Activated CD4-positive, alpha-beta T cell treated with anti-CD3 and anti-CD28 coated beads, Interleukin-2, amount 10 ng/mL, durations not matched to agents 24 days and 14 days (primary cell): ENCODE measurements at regions not wholly inside any gene's neighbourhood (a gene's known extent, or its start where the extent isn't known, plus 50 kb on each side); places are given as distances from the start of the nearest gene placed in this dataset.
A peak's percentile ranks its signal among the peaks of the same experiment; 100 is the strongest.

ENCODE experiments used
- DNase-seq: peaks from one replicate; pipeline ENCODE4 v3.0.0; 2022
- H3K27ac Mint-ChIP-seq: one replicate; pipeline ENCODE4 v1.8.0; 2022; ENCODE audit warnings: mild to moderate bottlenecking, mixed read lengths
- H3K27me3 Mint-ChIP-seq: one replicate; pipeline ENCODE4 v1.8.0; 2022; ENCODE audit warnings: mixed read lengths
- H3K36me3 Mint-ChIP-seq: one replicate; pipeline ENCODE4 v1.8.0; 2022; ENCODE audit warnings: low read depth, mild to moderate bottlenecking, mixed read lengths
- H3K4me1 Mint-ChIP-seq: one replicate; pipeline ENCODE4 v1.8.0; 2021; ENCODE audit warnings: mixed read lengths
- H3K4me3 Mint-ChIP-seq: one replicate; pipeline ENCODE4 v1.8.0; 2022; ENCODE audit warnings: mild to moderate bottlenecking, moderate library complexity, mixed read lengths
- H3K9me3 Mint-ChIP-seq: one replicate; pipeline ENCODE4 v1.8.0; 2021; ENCODE audit warnings: mixed read lengths
- intact Hi-C: fragments of 100-400 bp; cut with micrococcal nuclease; formaldehyde crosslinking; loops from one replicate; pipeline ENCODE4 v1.15.1; 2023

DNA sequence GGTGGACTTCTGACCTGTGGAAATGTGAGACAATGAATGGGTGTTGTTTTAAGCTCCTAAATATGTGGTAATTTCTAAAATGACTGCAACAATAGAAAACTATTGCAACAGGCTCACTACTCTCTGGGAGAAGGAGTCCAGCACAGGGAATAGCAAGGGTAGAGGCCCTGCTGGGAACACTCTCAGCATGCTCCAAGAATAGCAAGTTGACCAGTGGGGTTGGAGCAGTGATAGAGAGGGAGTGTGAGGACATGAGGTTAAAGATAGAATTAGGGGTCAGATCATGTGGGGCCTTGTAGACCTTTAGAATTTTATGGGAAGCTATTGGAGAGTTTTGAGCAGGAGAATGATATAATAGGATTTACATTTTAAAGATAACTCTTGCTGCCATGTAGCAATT, 346.7 kb upstream of the CCDC196 start:
- Mint-ChIP-seq H3K4me1 (no peaks in the 10 kb centered on the region), H3K9me3 (no peaks in the 10 kb centered on the region), H3K36me3 (no peaks in the 10 kb centered on the region), H3K27me3 (peaks cover 14% of the 10 kb centered on the region), H3K4me3 (no peak overlapping the region), H3K27ac (no peak overlapping the region)
- no peak for DNase-seq
- intact Hi-C loops = no loop called here

DNA sequence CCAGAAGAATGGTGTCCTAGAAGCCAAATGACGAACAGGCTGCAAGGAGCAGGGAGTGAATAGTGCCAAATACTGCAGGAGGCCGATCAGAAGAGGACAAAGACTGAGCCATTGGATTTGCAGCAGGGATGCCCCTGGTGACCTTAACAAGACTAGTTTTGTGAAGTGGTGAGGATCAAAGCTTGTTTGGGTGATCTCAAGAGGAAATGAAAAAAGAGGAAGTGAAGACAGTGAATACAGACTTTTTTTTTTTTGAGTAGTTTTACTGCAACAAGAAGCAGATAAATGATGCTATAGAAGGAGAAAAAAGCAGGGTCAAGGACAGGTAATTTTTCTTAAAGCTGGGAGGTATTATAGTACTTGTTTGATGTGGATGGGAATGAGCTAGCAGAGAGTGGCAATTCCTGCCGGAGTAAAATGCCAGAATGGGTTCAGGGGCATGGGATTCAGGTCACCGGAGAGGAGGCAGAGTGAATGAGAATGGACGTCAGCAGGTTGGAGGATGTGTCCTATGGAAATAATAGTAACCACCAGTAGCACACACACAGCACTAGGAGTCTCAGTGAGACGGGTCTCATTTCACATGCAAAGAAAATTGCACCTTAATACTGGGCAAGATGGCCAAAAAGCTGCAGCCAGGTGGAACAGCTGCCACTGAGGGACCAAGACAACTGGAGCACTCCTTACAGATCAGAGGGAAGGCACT, 345.8 kb upstream of the CCDC196 start:
- DNase-seq = no peak
- Mint-ChIP-seq H3K27me3 (peaks cover 16% of the 10 kb centered on the region), H3K9me3 (no peaks in the 10 kb centered on the region), H3K27ac (no peak overlapping the region), H3K4me1 (no peaks in the 10 kb centered on the region), H3K36me3 (no peaks in the 10 kb centered on the region), H3K4me3 (no peak overlapping the region)
- intact Hi-C loops = no loop called here

DNA sequence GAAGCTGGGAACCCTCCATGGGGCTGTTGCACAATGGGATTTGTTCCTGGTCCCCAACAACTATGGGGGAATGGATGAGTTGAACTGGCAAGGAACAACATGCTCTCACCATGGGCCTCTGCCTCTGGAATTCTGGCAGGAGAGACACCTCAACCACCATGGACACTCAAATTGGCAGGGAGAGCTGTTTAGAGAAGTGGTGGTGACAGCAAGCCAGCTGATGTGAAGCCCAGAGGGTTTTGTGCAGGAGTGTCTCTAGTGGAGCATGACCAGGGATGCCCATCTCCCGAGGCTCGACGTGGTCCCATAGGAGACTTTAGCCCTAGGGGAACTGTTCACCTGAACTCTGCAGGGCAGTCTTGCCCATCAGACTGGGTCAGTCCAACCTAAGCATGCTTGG, 345.2 kb upstream of the CCDC196 start:
- DNase-seq = no peak
- no peak overlapping the region for H3K4me3 Mint-ChIP-seq
- intact Hi-C loops = no loop called here

DNA sequence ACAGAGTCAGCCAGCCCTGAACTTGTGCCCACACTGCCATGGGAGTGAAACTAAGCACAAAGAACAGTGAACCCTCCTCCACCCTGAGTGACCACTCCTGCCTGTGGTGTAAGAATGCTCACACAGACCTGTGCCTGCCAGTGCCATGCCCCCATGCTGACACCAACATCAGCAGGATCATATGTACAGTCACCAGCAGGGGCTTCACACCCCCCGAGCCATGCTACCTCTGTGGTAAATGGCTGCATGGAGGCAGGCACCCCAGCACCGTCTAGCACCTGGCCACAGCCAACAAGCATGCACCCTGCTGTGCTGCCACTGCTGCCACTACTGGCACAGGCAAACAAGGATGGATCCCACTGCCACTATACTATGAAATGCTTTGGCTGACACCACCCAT, 344.4 kb upstream of the CCDC196 start:
- Mint-ChIP-seq H3K36me3 (no peaks in the 10 kb centered on the region), H3K27me3 (peaks cover 20% of the 10 kb centered on the region), H3K9me3 (no peaks in the 10 kb centered on the region), H3K4me3 (no peak overlapping the region), H3K27ac (no peak overlapping the region), H3K4me1 (no peaks in the 10 kb centered on the region)
- intact Hi-C loops = no loop called here
- no peak for DNase-seq

More for the DNA sequence above, 345.2 kb upstream of the CCDC196 start:
- H3K36me3 Mint-ChIP-seq = no peaks in the 10 kb centered on the region
- no peaks in the 10 kb centered on the region for H3K9me3 Mint-ChIP-seq
- no peak overlapping the region for H3K27ac Mint-ChIP-seq
- H3K4me1 Mint-ChIP-seq = no peaks in the 10 kb centered on the region
- peaks cover 13% of the 10 kb centered on the region for H3K27me3 Mint-ChIP-seq

DNA sequence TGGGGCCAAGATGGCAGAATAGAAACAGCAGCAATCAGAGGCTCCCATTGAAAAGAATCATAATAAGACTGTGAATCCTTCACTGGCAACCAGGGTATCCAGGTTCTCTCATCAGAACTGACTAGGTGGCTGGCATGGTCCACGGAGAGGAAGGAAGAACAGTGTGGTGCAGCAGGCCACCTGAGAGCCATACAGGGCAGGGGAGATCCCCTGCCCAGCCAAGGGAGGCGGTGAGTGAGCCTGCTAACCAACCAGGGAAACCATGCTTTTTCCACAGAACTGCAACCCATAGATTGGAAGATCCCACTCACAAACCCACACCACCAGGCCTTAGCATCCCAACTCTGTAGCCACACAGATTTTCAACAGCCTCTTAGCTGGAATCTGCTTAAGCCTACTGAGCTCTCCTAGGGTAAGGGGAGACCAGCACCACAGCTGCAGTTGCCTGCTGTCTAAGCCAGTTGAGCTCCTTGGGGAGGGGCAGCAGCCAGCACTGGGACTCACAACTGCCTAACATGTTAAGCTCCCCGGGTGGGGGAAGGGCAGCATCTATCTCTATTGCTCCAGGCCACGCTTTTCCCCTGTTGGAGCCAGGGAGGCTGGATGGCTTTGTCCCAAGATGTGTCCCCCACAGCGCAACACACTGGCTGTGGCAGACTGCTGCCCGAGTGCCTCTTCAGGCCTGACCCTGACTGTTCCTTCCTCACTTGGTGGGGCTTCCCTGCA, 342.6 kb upstream of the CCDC196 start:
- no peak overlapping the region for H3K4me3 Mint-ChIP-seq
- H3K27me3 Mint-ChIP-seq = peaks cover 23% of the 10 kb centered on the region
- H3K27ac Mint-ChIP-seq = no peak overlapping the region
- intact Hi-C loops = no loop called here
- no peaks in the 10 kb centered on the region for H3K9me3 Mint-ChIP-seq
- no peaks in the 10 kb centered on the region for H3K4me1 Mint-ChIP-seq
- no peak for DNase-seq
- H3K36me3 Mint-ChIP-seq = no peaks in the 10 kb centered on the region

DNA sequence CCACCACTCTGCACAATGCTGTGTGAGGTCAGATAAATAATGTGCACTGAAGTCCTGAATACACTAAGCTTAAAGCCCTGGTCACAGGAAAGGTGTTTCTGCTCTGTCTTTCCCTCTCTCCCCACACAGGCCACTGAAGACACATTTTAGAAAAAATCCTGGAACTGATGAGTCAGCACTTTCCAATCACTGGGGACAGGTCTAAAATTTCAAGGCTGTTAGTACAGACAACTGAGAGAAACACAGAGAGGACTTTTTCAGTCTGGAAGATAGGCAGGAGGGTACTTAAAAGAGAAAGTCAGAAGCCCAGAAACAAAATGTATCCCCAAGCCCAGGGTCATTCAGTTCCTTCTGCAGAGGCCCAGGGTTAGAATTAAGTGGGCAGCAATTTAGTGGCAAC, 333.9 kb upstream of the CCDC196 start:
- H3K4me1 Mint-ChIP-seq = no peaks in the 10 kb centered on the region
- H3K27ac Mint-ChIP-seq = no peak overlapping the region
- no peaks in the 10 kb centered on the region for H3K36me3 Mint-ChIP-seq
- no peaks in the 10 kb centered on the region for H3K9me3 Mint-ChIP-seq
- no peak for DNase-seq
- H3K4me3 Mint-ChIP-seq = no peak overlapping the region
- peaks cover 7% of the 10 kb centered on the region for H3K27me3 Mint-ChIP-seq
- intact Hi-C loops = no loop called here

DNA sequence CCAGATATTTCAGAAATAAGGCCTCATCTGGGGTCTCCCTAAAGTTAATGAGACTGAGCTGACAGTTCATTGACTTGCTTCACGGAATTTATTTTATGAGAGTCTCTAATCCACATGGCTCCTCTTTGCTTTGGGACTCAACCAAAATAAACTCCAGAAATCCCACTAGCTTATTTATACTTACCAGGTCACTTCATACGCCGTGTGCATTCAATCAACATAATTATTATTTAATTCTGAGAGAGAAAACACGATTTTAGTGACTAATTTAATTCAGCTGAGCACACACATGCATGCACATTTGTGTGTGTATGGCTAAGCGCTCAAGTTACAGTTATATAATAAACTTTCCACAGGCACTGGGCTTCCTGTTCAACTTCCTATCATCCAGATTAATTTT, 333.4 kb upstream of the CCDC196 start:
- peaks cover 7% of the 10 kb centered on the region for H3K27me3 Mint-ChIP-seq
- H3K27ac Mint-ChIP-seq = no peak overlapping the region
- no peaks in the 10 kb centered on the region for H3K4me1 Mint-ChIP-seq
- intact Hi-C loops = no loop called here
- H3K9me3 Mint-ChIP-seq = no peaks in the 10 kb centered on the region
- no peak for DNase-seq
- no peaks in the 10 kb centered on the region for H3K36me3 Mint-ChIP-seq
- no peak overlapping the region for H3K4me3 Mint-ChIP-seq

DNA sequence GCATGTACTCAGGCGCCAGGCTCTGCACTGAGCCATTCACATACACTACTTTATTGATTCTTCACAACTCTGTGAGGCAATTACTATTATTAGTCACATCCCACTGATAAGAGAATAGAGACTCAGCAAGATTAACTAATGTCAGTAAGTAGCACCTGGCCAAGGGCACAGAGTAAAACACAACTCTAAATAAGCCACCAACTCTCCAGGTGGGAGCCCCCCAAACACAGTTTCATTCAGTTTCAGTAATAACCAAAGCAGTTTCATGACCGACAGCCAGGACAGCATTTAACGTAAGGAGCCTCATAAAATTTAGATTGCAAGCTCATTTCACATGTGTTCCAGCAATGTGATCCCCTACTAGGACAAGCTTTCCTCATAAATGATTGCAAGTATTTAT, 323.1 kb upstream of the CCDC196 start:
- no peak for DNase-seq
- intact Hi-C loops = no loop called here
- H3K27me3 Mint-ChIP-seq = peaks cover 24% of the 10 kb centered on the region
- H3K27ac Mint-ChIP-seq = no peak overlapping the region
- no peaks in the 10 kb centered on the region for H3K36me3 Mint-ChIP-seq
- no peak overlapping the region for H3K4me3 Mint-ChIP-seq
- no peaks in the 10 kb centered on the region for H3K9me3 Mint-ChIP-seq
- no peaks in the 10 kb centered on the region for H3K4me1 Mint-ChIP-seq

DNA sequence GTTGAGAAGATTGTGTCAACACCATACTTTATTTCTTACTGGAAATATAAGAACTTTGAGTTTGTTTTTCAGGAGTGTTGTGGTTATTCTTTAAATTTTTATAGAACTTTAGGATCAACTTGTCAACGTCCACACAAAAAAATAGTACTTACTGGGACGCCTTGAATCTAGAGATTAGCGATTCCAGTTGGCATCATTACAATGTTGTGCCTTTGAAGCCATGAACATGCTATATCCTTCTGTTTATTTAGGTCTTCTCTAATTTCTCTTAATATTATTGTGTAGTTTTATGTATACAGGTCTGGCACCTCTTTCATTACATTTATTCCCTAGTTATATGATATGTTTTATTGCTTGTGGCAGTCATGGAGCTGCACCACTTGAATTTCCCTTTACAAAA, 320.8 kb upstream of the CCDC196 start:
- intact Hi-C loops = no loop called here
- Mint-ChIP-seq H3K4me3 (no peak overlapping the region), H3K36me3 (no peaks in the 10 kb centered on the region), H3K9me3 (no peaks in the 10 kb centered on the region), H3K4me1 (no peaks in the 10 kb centered on the region), H3K27ac (no peak overlapping the region), H3K27me3 (peaks cover 26% of the 10 kb centered on the region)
- no peak for DNase-seq

DNA sequence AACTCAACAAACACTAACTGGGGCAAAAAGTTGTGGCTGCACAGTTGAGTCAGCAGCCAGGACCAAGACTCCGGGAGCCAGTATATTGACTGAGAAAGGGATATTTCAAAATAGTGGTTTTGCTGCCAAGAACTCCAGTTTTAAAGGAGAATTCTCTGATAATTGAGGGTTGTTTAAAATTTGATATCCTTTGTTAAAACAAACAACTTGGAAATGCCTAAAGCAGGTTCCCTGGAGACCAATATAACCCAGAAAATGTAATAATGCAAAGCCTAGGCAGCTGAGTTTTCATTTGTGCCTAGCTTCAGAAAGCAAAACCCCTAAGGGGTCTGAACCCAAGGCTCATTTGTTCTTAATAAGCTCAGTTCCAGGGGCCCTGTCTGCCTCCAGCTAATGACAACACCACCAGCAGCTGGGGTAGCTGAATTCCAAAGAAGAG, 311.7 kb upstream of the CCDC196 start:
- no peaks in the 10 kb centered on the region for H3K9me3 Mint-ChIP-seq
- H3K27ac Mint-ChIP-seq = no peak overlapping the region
- no peak for DNase-seq
- intact Hi-C loops = no loop called here
- no peaks in the 10 kb centered on the region for H3K4me1 Mint-ChIP-seq
- no peak overlapping the region for H3K4me3 Mint-ChIP-seq
- H3K36me3 Mint-ChIP-seq = no peaks in the 10 kb centered on the region
- H3K27me3 Mint-ChIP-seq = peaks cover 17% of the 10 kb centered on the region

DNA sequence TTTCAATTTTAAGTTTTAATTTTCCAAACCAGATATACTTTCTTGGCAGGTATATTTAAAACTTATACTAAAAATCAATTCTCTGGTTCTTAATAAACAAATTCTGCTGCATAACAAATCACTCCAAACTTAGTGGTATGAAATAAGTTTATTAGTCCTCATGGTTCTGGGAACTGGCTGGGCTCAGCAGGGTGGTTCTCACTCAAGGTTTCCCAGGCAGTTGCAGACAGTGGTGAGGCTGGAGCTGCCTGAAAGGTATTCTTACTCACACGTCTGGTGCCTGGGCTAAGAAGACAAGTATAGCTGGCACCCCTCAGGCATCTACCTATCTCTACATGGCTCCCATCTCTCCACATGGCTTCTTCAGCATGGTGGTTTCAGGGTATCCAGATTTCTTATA, 308.2 kb upstream of the CCDC196 start:
- no peaks in the 10 kb centered on the region for H3K4me1 Mint-ChIP-seq
- no peaks in the 10 kb centered on the region for H3K9me3 Mint-ChIP-seq
- H3K36me3 Mint-ChIP-seq = no peaks in the 10 kb centered on the region
- intact Hi-C loops = no loop called here
- peak; percentile 32 for DNase-seq
- H3K27ac Mint-ChIP-seq = no peak overlapping the region
- H3K27me3 Mint-ChIP-seq = peaks cover 18% of the 10 kb centered on the region
- no peak overlapping the region for H3K4me3 Mint-ChIP-seq

DNA sequence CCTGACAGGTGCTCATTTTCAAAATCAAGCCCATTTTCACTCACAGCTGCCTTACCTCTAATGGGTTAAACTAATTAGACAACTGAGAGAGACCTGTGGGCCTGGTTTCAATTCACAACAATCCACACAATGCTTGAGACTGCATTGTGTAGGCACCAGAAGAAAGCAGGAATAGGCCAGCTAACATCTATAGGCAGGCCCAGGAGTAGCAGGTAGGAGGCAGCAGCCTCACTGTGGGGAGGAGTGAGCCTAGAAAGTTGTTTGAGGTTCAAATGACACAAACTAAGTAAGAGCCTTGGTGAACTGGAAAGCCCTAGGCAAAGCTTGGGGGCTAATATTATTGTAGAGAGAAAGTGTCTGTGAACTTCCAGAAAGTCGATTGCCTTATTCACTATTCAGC, 289.5 kb upstream of the CCDC196 start:
- no peaks in the 10 kb centered on the region for H3K36me3 Mint-ChIP-seq
- no peak overlapping the region for H3K27ac Mint-ChIP-seq
- peaks cover 7% of the 10 kb centered on the region for H3K9me3 Mint-ChIP-seq
- no peak for DNase-seq
- H3K4me3 Mint-ChIP-seq = no peak overlapping the region
- no peaks in the 10 kb centered on the region for H3K4me1 Mint-ChIP-seq
- intact Hi-C loops = no loop called here
- peaks cover 3% of the 10 kb centered on the region for H3K27me3 Mint-ChIP-seq

DNA sequence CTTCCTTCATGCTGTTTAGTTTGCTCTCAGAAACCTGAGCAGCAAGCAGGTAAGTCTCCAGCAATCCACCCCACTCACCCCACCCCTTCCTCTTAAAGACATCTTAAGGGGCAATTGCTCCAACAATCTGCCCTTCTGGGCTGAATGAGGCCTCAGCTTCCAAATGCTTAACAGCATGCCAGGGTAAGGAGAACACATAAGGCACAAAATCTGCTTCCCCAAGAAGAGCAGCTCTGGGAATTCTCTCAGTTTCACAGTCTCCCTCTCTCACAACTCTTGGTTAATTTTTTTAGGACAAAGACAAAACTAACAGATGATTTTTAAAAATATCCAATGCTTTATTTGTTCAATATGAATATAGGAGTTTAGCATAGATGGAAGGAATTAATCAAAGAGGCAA, 288.9 kb upstream of the CCDC196 start:
- no peaks in the 10 kb centered on the region for H3K4me1 Mint-ChIP-seq
- H3K4me3 Mint-ChIP-seq = no peak overlapping the region
- peaks cover 3% of the 10 kb centered on the region for H3K27me3 Mint-ChIP-seq
- DNase-seq = no peak
- H3K9me3 Mint-ChIP-seq = peaks cover 7% of the 10 kb centered on the region
- no peaks in the 10 kb centered on the region for H3K36me3 Mint-ChIP-seq
- intact Hi-C loops = no loop called here
- H3K27ac Mint-ChIP-seq = no peak overlapping the region

DNA sequence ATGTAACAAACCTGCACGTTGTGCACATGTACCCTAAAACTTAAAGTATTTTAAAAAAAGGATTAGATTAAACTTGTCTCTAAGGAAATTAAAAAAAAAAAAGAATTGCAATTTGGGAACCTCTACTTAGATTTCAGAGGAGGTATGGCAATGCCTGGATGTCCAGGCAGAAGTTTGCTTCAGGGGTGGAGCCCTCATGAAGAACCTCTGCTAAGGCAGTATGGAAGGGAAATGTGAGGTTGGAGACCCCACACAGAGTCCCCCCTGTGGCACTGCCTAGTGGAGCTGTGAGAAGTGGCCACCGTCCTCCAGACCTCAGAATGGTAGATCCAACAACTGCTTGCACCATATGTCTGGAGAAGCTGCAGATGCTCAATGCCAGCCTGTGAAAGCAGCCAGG, 279.6 kb upstream of the CCDC196 start:
- H3K27me3 Mint-ChIP-seq = no peaks in the 10 kb centered on the region
- H3K27ac Mint-ChIP-seq = no peak overlapping the region
- H3K4me3 Mint-ChIP-seq = no peak overlapping the region
- peaks cover 21% of the 10 kb centered on the region for H3K9me3 Mint-ChIP-seq
- intact Hi-C loops = no loop called here
- no peak for DNase-seq
- no peaks in the 10 kb centered on the region for H3K4me1 Mint-ChIP-seq
- peaks cover 3% of the 10 kb centered on the region for H3K36me3 Mint-ChIP-seq

DNA sequence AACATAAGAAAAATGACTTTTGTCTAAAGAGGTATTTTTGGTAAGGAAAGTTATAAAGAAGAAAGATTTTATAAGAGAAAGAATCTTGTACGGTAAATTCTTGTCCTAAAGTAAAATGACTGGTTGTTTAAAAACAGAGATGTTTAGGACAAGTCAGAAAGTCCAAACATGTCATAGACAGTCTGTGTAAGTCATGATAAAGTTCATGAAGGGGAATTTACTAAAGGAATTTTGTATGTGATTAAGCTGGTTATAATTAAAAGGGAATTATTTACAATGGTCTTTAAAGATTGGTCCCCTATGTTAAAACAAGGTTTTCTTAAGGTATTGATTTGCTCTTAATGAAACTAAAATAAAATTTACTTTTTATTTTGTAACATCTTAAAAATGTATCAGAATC, 269.4 kb upstream of the CCDC196 start:
- H3K9me3 Mint-ChIP-seq = peaks cover 19% of the 10 kb centered on the region
- no peak for DNase-seq
- H3K4me1 Mint-ChIP-seq = no peaks in the 10 kb centered on the region
- no peaks in the 10 kb centered on the region for H3K36me3 Mint-ChIP-seq
- H3K27me3 Mint-ChIP-seq = no peaks in the 10 kb centered on the region
- no peak overlapping the region for H3K4me3 Mint-ChIP-seq
- no peak overlapping the region for H3K27ac Mint-ChIP-seq
- intact Hi-C loops = no loop called here
